Germinal center (tissue), 1 donor: ENCODE measurements at regions not wholly inside any gene's neighbourhood (a gene's known extent, or its start where the extent isn't known, plus 50 kb on each side); places are given as distances from the start of the nearest gene placed in this dataset.

ENCODE experiments used
- DNase-seq: peaks from one replicate; pipeline ENCODE4 v3.0.0; 2012; ENCODE audit warnings: mixed read lengths, low spot score

DNA sequence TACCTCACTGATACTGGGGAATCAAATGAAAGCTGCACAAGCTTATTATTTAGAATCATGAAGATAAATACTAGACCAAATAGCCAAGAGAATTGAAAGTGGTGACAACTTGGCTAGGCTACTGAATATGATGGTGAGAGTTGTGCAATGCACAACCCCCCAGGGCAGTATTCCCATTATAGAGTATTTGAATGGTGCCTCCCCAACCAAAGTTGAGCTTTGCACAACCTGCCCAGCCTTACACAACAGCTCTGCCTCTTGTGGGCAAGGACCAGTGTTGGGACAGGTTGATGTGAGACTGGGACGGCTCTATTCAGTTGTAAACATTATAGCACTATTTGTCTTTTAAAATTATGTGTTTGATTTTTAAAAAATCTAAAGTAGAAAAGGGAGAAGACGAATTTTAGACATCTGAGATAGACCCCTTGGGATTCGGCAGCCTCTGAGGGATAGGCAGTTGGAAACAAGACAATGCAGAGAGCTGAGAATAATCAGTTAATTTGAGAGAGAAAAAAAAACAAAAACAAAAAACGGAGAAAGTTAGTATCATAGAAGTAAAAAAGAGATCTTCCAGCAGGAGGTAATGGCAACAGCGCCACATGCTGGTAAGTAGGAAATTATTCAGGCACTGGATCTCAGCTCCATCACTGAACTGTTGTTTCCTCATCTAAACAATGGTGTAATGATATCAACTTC is 91.0 kb upstream of the KCNA3 start:
- DNase-seq = peak; percentile 70

- DNase-seq = no peak
These were observed 88.4 kb upstream of the KCNA3 start for GRCh38 chr1:110763149-110763548.

DNA sequence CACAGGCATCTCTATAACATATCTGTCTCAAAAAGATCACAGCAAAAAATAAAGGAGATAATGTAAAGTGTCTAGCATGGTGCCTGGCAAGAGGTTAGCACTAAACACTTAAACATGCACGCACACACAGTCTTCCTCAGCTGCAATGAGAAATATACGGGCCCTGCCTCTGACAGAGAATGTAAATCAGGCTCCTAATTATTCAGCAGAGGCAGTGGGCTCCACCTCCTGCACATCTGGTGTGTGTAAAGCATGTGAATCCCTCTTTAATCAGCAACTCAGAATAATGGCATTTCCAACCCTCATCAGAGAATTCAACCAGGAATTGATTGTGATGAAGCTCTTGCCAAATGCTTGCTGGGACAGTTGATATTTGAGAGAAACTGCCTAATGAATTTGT is 85.6 kb upstream of the KCNA3 start:
- DNase-seq = no peak

DNA sequence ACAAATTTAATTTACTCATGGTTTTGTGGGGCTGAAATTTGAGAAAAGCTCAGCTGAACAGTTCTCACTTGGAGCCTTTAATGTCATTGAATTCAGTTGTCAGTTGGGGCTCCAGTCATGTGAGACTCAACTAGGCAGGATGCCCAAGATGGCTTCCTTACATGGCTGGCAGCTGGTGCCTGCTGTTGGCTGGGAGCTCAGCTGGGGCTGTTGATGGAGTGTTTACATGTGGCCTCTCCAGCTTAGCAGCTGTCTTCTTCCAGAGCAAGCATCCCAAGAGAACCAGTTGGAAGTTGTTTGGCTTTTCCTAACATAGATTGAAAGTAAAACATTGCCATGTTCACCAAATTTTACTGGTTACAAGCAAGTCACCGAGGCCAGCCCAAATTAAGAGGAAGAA is 81.8 kb upstream of the KCNA3 start:
- DNase-seq = no peak

DNA sequence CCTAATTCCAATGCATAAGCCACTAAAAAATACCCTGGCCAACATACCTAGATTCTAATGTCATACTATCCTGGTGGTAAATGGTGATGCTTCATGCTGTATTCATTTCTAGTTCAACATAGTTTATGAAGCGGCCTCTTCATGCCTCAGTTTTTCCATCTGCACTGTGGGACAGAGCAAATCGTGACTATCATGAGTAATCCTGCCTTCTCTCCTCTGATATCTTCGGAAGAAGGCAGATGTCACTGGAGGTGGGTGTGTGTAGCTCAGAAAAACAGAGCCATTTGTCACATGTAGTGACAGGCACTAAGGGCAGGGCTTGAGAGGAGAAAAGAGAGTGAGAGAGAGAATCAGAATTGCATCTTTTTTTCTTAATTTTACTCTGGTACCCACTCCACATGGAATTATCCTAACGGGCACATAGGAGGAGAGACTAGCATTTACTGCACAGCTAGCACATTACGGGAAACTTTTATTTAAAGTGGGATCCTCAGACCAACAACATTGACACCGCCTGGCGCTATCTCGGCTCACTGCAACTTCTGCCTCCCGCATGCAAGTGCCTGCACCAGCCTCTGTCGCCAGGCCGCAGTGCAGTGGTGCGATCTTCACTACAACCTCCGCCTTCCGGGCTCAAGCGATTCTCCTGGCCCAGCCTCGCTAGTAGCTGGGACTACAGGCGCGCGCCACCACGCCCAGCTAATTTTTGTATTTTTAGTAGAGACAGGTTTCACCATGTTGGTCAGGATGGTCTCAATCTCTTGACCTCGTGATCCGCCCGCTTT is 78.4 kb upstream of the KCNA3 start:
- no peak for DNase-seq

- DNase-seq = no peak
These were observed 75.8 kb upstream of the KCNA3 start for GRCh38 chr1:110750562-110750961.

- DNase-seq = no peak
These were observed 75.2 kb upstream of the KCNA3 start for GRCh38 chr1:110749960-110750359.

GRCh38 chr1:110746644-110747259 is 72.0 kb upstream of the KCNA3 start:
- peak; percentile 30 for DNase-seq

DNA sequence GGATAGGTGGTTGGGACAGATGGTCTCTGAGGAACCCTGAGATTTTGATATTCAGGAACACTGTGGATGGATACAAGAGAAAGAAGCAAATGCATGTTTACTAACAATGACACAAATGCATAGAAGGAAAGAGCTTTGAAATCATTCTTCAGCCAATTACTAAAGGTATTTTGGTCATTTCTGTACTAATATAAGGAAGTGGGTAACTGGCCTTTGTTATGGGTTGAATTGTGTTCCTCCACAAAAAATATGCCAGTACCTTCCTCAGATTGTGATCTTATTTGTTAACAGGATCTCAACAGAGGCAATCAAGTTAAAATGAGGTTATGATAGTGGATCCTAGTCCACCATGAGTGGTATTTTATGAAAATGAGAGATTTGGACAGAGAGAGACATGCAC is 68.7 kb upstream of the KCNA3 start:
- no peak for DNase-seq

DNA sequence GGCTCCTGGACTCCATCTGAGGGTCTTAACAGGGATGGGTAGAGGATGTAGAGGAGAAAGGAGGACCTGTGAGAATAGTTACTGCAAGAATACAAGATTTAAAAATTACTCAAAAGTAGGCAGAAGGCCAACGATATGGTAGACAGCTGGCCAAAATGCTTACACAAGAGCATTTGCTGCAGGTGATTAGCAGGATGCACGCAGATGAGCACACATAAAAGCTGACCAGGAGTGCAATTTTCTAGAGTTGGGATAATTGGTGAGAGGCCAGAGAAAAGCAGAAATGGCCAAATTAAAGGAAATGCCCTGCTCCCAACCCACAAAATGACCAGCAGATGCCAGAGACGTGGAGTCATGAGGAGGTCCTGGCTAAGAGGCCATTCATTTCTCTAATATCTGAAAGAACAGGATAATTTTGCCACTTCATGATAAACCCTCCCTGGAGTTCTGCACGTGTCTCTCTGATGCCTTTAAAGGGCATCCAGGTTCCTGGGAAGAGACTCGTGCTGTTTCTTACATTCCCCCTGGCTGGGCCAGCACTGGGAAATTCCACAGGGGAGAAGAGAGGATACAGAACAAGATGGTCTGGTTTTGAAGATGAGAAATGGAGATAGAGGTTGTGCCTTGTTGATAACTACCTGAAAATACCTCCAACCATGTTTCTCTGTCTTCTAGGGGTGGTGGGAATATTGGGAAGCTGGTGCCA is 62.3 kb upstream of the KCNA3 start:
- no peak for DNase-seq

DNA sequence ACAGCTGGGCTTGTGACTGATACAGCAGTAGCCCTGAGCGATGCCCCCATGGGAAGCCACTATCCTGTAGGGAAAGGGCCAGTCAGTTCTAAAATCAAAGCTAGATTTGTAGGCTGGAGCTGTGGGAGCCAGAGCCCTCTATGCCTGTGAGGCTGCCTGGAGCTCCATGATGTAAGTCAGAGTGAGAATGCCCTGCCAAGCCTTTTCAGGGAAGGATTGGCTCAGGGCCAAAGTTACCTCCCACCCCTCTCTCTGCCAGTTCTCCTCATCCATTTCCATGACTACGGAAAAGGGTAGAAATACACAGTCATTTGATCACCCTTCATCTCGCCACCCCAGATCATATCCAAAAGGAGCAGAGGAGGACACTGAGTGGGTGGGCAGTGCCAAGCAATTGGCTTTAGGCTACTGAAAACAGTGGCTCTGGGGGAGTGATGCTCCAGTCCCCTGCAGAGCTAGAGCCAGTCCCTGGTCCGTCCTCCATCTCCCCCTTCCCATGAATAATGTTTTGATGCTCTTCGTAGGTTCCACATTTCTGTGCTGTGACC is 59.5 kb upstream of the KCNA3 start:
- DNase-seq = no peak

GRCh38 chr1:110731529-110731928 is 56.8 kb upstream of the KCNA3 start:
- DNase-seq = no peak

- DNase-seq = no peak
These were observed 53.8 kb upstream of the KCNA3 start for GRCh38 chr1:110728388-110729001.

GRCh38 chr1:110727246-110727645 is 52.5 kb upstream of the KCNA3 start:
- DNase-seq = no peak

DNA sequence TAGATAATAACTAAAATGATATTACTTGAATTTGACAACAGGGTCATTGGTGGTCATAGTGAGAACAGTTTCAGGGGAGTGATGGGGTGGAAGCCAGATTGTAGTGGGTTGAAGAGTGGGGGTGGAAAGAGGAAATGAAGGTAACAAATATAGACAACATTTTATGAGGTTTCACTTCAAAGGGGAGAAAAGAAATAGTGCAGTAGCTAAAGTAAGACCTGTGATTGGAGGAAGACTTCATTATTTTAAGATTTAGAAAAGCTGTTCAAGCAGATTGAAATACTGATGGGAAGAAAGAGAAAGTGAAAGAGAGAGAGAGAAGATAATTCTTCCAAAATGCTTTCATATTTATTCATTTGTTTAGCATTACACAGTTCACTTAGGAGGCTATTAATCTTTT is 52.0 kb upstream of the KCNA3 start:
- peak; percentile 70 for DNase-seq
